ENCODE measurements at regions not wholly inside any gene's neighbourhood (a gene's known extent, or its start where the extent isn't known, plus 50 kb on each side); places are given as distances from the start of the nearest gene placed in this dataset.
"Not testable (repeated sequence)": the region's sequence is repeated elsewhere in the genome, so short reads cannot be mapped to it uniquely, and the experiment has no call there.

DNA sequence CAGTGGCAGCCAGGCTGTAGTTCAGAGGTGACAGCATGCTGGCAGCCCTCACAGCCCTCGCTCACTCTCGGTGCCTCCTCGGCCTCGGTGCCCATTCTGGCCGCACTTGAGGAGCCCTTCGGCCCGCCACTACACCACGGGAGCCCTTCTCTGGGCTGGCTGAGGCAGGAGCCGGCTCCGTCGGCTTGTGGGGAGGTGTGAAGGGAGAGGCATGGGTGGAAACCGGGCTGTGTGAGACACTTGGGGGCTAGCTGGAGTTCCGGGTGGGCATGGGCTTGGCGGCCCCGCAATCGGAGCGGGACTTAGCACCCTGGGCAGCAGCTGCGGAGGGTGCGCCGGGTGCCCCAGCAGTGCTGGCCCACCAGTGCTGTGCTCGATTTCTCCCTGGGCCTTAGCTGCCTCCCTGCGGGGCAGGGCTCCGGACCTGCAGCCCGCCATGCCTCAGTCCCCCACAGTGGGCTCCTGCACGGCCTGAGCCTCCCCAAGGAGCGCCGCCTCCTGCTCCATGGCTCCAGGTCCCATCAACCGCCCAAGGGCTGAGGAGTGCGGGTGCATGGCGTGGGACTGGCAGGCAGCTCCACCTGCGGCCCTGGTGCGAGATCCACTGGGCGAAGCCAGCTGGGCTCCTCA is 396.8 kb downstream of the FAM72C start:
- DNase-seq = no peak

DNA sequence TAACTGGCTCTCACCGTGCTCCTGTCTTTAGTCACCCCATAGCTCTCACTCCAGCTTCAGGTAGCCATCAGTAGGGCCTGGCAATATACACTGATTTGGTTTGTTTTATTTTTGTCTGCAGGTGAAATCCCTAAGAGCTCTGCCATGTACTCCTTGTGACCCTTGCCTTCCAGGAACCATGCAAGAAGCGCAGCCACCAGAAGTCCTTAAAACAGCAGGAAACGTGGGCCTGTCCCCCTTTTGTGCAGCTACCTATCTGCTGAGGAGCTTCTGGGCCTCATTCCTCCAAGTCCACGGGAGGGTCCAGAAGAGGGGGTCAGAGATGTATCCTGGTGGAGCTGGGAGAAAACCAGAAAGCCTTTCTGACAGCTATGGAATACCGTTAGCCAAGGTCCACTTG is 399.1 kb downstream of the FAM72C start:
- not testable (repeated sequence) for DNase-seq

DNA sequence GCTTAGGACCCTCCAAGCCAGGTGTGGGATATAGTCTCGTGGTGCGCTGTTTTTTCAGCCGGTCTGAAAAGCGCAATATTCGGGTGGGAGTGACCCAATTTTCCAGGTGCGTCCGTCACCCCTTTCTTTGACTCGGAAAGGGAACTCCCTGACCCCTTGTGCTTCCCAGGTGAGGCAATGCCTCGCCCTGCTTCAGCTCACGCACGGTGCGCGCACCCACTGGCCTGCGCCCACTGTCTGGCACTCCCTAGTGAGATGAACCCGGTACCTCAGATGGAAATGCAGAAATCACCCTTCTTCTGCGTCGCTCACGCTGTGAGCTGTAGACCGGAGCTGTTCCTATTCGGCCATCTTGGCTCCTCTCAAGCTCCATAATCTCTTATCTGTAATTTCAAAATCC is 408.0 kb downstream of the FAM72C start:
- DNase-seq = not testable (repeated sequence)

GRCh38 chr1:143553627-143554026 is 418.2 kb downstream of the FAM72C start:
- DNase-seq = no peak

DNA sequence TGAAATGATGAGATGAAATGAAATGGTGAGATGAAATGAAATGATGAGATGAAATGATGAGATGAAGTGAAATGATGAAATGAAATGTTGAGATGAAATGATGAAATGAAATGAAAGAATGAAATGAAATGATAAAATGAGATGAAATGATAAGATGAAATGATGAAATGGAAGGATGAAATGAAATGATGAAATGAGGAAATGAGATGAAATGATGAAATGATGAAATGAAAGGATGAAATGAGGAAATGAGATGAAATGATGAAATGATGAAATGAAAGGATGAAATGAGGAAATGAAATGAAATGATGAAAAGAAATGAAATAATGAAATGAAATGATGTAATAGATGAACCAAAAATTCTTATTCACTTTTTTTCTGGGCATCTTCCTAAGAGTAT is 467.1 kb downstream of the FAM72C start:
- not testable (repeated sequence) for DNase-seq

GRCh38 chr1:143504080-143504479 is 467.7 kb downstream of the FAM72C start:
- not testable (repeated sequence) for DNase-seq

DNA sequence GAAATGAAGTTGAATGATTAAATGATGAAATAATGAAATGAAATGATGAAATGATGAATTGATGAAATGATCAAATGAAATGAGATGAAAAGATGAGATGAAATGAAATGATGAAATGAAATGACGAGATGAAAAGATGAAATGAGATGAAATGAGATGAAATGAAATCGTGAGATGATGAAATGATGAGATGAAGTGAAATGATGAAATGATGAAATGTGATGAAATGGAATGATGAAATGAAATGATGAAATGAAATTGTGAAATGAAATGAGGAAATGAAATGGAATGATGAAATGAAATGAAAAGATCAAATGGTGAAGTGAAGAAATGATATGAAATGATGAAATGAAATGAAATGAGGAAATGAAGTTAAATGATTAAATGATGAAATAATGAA is 468.7 kb downstream of the FAM72C start:
- DNase-seq = not testable (repeated sequence)

DNA sequence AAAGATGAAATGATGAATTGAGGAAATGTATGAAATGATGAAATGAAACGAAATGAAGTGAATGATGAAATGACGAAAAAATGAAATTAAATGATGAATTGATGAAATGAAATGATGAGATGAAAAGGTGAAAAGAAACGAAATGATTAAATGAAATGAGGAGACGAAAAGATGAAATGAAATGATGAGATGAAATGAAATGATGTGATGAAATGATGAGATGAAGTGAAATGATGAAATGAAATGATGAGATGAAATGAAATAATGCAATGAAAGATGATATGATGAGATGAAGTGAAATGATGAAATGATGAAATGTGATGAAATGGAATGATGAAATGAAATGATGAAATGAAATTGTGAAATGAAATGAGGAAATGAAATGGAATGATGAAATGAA is 469.7 kb downstream of the FAM72C start:
- not testable (repeated sequence) for DNase-seq

DNA sequence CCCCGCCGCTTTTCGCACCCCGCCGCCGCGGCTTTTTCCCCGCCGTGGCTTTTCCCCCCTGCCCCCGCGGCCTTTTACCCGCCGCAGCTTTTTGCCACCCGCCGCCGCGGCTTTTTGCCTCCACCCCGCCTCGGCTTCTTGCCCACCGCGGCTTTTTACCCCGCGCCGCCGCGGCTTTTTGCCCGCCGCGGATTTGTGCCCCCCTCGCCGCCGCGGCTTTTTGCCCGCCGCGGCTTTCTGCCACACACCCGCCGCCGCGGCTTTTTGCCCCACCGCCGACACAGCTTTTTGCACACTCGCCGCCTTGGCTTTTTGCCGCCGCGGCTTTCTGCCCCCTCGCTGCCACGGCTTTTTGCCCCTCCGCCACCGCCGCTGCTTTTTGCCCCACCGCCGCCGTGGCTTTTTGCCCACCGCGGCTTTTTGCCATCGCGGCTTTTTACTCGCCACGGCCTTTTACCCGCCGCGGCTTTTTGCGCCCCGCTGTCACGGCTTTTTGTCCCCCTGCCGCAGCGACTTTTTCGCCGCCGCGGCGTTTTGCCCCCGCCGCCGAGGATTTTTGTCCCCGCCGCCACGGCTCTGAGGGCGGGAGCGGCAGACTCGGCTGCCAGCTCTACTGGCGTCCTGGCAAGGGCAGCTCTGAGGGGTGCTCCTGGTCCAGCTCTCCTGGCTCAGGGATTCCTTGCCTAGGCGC is 473.6 kb downstream of the FAM72C start:
- not testable (repeated sequence) for DNase-seq

- no peak for DNase-seq
Measured at GRCh38 chr1:143497374-143497747, 474.4 kb downstream of the FAM72C start.

GRCh38 chr1:143496526-143497373 is 475.0 kb downstream of the FAM72C start:
- not testable (repeated sequence) for DNase-seq
